K562 (cell line): ENCODE measurements at regions not wholly inside any gene's neighbourhood (a gene's known extent, or its start where the extent isn't known, plus 50 kb on each side); places are given as distances from the start of the nearest gene placed in this dataset.

Source experiments
- ATAC-seq: fragments of 200-7000 bp; cut with Tn5 transposase; 3 replicates; pipeline ENCODE4 v1.9.1; 2020; ENCODE audit warnings: moderate library complexity
- BruUV-seq: library from RNA; stranded (reverse); fragments of 400-500 nt; replicated peaks from 2 replicates; lab custom pipeline; 2021; lab: Mats Ljungman, UMichigan
- CTCF ChIA-PET: fragments of 300-600 bp; formaldehyde crosslinking; extraction: SDS; loops from one replicate; lab custom pipeline; 2021; ENCODE audit warnings: low intra/inter-chr PET ratio; lab: Yijun Ruan, JAX
- POLR2A ChIA-PET: fragments of 300-600, 350-650 bp; sonication (Branson Sonifier 250); formaldehyde crosslinking; extraction: SDS; loops from one replicate; lab custom pipeline; 2021; ENCODE audit warnings: antibody characterized with exemption, inconsistent platforms; lab: Yijun Ruan, JAX
- DNase-seq, 4 experiments: peaks; one replicate each; pipeline versions ENCODE4 v3.0.0 to v3.0.0-alpha.2; 2011 to 2018; ENCODE audit warnings: low spot score in 3 of 4, mixed read lengths in 3 of 4; ENCODE audit errors: extremely low read depth in 1 of 4
- FAIRE-seq: peaks from 2 replicates; lab custom pipeline; 2011; peaks lifted over from hg19 to GRCh38; lab: Jason Lieb, UNC
- H2AFZ ChIP-seq: 2 replicates; pipeline ENCODE4 v1.6.0; 2011; ENCODE audit warnings: low read depth, low read length, control low read depth, inconsistent platforms
- H3K27ac ChIP-seq: fragments of 200-600 bp; 3 replicates; pipeline ENCODE4 v1.8.0; 2011; ENCODE audit warnings: low read depth, mild to moderate bottlenecking, control low read depth, inconsistent platforms, low read length, moderate library complexity, mixed read lengths; ENCODE audit errors: extremely low read depth
- H3K27me3 ChIP-seq, 2 experiments: fragments of 300-600 bp in 1 of 2; 2 replicates in 1 of 2; 3 replicates in 1 of 2; pipeline versions ENCODE4 v1.6.0 to v1.8.0; 2011; ENCODE audit warnings: inconsistent platforms in 2 of 2, low read length in 2 of 2, mild to moderate bottlenecking in 1 of 2, mixed read lengths in 1 of 2, moderate library complexity in 1 of 2; ENCODE audit not compliant: control insufficient read depth in 2 of 2, insufficient read depth in 2 of 2
- H3K36me3 ChIP-seq: fragments of 300-600 bp; 3 replicates; pipeline ENCODE4 v1.8.0; 2011; ENCODE audit warnings: mild to moderate bottlenecking, low read length, inconsistent platforms; ENCODE audit not compliant: control insufficient read depth, insufficient read depth
- H3K4me1 ChIP-seq, 2 experiments: fragments of 200-600 bp in 1 of 2; replicated peaks in 1 of 2; 2 replicates in 1 of 2; 3 replicates in 1 of 2; pipeline versions ENCODE4 v1.5.1 to v1.8.0; 2011; ENCODE audit warnings: inconsistent platforms in 2 of 2, low read length in 2 of 2, mild to moderate bottlenecking in 1 of 2, mixed read lengths in 1 of 2, moderate library complexity in 1 of 2; ENCODE audit not compliant: control insufficient read depth in 2 of 2, insufficient read depth in 2 of 2
- H3K4me2 ChIP-seq: 2 replicates; pipeline ENCODE4 v1.6.1; 2011; ENCODE audit warnings: low read length, control low read depth, inconsistent platforms, mixed read lengths; ENCODE audit not compliant: insufficient read depth
- H3K4me3 ChIP-seq: fragments of 200-600 bp; sonication (generic), shearing (Covaris generic); 2 replicates; pipeline ENCODE4 v1.5.1; 2016; ENCODE audit warnings: control low read depth, inconsistent platforms
- H3K79me2 ChIP-seq: fragments of 200-600 bp; 3 replicates; pipeline ENCODE4 v1.8.0; 2011; ENCODE audit warnings: low read length, inconsistent platforms; ENCODE audit not compliant: control insufficient read depth, insufficient read depth
- H3K9ac ChIP-seq, 2 experiments: 2 replicates each; pipeline versions ENCODE4 v1.6.0 to v1.6.1; 2011; ENCODE audit warnings: low read depth in 2 of 2, low read length in 2 of 2, control low read depth in 1 of 2, inconsistent platforms in 1 of 2, mild to moderate bottlenecking in 1 of 2, mixed read lengths in 1 of 2; ENCODE audit not compliant: insufficient read depth in 1 of 2
- H3K9me1 ChIP-seq: one replicate; pipeline ENCODE4 v1.6.0; 2011; ENCODE audit warnings: inconsistent platforms, mild to moderate bottlenecking, low read length, moderate library complexity; ENCODE audit not compliant: control insufficient read depth, insufficient read depth
- H3K9me3 ChIP-seq: replicated peaks from 2 replicates; pipeline ENCODE4 v1.5.1; 2011; ENCODE audit warnings: low read depth, low read length, inconsistent platforms; ENCODE audit not compliant: control insufficient read depth, insufficient read depth
- H4K20me1 ChIP-seq: replicated peaks from 2 replicates; pipeline ENCODE4 v1.6.1; 2011; ENCODE audit warnings: low read length, inconsistent platforms, mixed read lengths; ENCODE audit not compliant: control insufficient read depth, insufficient read depth
- BRD9 ChIP-seq: fragments of 450-650 bp; IDR thresholded peaks from 2 replicates; pipeline ENCODE4 v1.6.1; 2018; ENCODE audit warnings: low read depth; ENCODE audit not compliant: partially characterized antibody
- ELF2 ChIP-seq: fragments of 250-450 bp; sonication (Bioruptor Pico); IDR thresholded peaks from 2 replicates; pipeline ENCODE4 v1.5.0; 2021; ENCODE audit warnings: mild to moderate bottlenecking
- NFIC ChIP-seq: fragments of 450-650 bp; IDR thresholded peaks from 2 replicates; pipeline ENCODE4 v1.6.1; 2017; ENCODE audit warnings: mild to moderate bottlenecking, inconsistent platforms
- WGBS: fragments of 100-300 bp; shearing (Covaris generic); methylation state at CpG from one replicate; pipeline ENCODE4 v1.1.6; 2016; ENCODE audit warnings: low coverage, mixed read lengths; ENCODE audit not compliant: insufficient coverage; ENCODE audit errors: missing lambda C conversion rate; 5-methylcytosine and 5-hydroxymethylcytosine counted together
- in situ Hi-C: fragments of 300-500 bp; cut with MboI; formaldehyde crosslinking; loops from 4 replicates; pipeline ENCODE4 v1.15.0; 2018; ENCODE audit warnings: inconsistent platforms, mixed read lengths
- intact Hi-C: fragments of 100-400 bp; cut with micrococcal nuclease; formaldehyde crosslinking; loops from 2 replicates; pipeline ENCODE4 v1.14.2; 2022
- TF ChIP-seq, protein P1 (sequence below): IDR thresholded peaks from 3 replicates; pipeline ENCODE4 v1.6.1; 2011; ENCODE audit warnings: borderline replicate concordance, mild to moderate bottlenecking; ENCODE audit not compliant: insufficient read length, insufficient read depth

DNA sequence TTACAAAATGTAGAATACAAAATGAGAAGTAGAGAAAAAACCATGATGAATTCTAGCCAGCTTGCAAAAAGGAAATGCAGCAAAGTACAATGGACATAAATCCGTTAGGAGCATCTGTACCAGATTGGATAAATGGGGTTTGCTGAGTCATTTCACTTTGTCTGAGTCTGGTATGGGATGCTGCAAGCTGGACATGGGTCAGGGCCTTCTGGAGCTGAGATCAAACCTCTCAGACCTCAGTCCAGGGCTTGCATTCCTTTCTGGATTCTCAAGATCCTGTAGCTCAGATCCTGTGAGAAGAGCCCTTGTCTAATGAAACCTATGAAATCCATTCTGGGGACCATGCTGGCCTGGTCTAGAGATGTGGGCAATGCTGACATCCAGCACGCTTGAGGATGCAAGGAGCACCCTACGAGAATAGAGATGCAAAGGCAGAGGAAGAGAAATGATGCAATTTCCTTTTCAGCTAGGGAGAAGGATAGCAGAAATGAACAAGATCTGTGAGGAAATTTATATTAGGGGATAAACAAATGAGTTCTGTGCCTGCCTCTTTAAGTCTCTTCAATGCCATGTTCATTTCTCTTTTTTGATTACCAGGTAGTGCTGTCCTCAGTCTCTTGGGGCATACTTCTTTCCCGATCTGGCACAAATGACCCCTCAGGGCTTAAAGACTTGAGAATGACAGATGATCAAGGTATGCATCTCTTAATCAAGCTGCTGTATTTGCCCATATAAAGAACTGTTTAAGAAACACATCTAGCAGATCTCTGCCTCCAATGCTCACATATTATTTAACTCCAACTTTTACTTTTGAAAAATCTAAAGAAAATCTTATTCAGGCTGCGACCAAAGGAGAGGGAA is 230.4 kb downstream of the MEIS1 start:
- no peaks in the 10 kb centered on the region for H3K9me1 ChIP-seq
- H3K4me2 ChIP-seq: no peak overlapping the region
- no peak overlapping the region for H3K4me3 ChIP-seq
- no peak for DNase-seq
- intact Hi-C loops (no loop called here), in situ Hi-C loops (no loop called here)
- no peak for ATAC-seq
- no peaks in the 10 kb centered on the region for H3K36me3 ChIP-seq
- H3K79me2 ChIP-seq: no peaks in the 10 kb centered on the region
- FAIRE-seq: peak; percentile 23
- no peaks in the 10 kb centered on the region for H3K9me3 ChIP-seq
- H2AFZ ChIP-seq: no peak overlapping the region
- H3K4me1 ChIP-seq: no peaks in the 10 kb centered on the region
- TF ChIP-seq NFIC (no peak), BRD9 (no peak), ELF2 (CRISPR knock-in tag) (no peak)
- TF ChIP-seq, protein P1, sequence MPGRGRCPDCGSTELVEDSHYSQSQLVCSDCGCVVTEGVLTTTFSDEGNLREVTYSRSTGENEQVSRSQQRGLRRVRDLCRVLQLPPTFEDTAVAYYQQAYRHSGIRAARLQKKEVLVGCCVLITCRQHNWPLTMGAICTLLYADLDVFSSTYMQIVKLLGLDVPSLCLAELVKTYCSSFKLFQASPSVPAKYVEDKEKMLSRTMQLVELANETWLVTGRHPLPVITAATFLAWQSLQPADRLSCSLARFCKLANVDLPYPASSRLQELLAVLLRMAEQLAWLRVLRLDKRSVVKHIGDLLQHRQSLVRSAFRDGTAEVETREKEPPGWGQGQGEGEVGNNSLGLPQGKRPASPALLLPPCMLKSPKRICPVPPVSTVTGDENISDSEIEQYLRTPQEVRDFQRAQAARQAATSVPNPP: no peak
- ChIA-PET CTCF (no interaction called here), POLR2A (interaction anchor here (0.9 kb wide), 1 partner anchor 24 kb away, joined by 3 read pairs; no protein-coding TSS in a partner anchor)
- H3K9ac ChIP-seq: no peak overlapping the region
- H3K27ac ChIP-seq: no peak overlapping the region
- no peaks in the 10 kb centered on the region for H4K20me1 ChIP-seq
- no TSS peak for BruUV-seq
- H3K27me3 ChIP-seq: no peaks in the 10 kb centered on the region
- WGBS: 1% methylated on average over 5 of the region's 5 CpGs
